ENCODE measurements at regions not wholly inside any gene's neighbourhood (a gene's known extent, or its start where the extent isn't known, plus 50 kb on each side); places are given as distances from the start of the nearest gene placed in this dataset.

DNA sequence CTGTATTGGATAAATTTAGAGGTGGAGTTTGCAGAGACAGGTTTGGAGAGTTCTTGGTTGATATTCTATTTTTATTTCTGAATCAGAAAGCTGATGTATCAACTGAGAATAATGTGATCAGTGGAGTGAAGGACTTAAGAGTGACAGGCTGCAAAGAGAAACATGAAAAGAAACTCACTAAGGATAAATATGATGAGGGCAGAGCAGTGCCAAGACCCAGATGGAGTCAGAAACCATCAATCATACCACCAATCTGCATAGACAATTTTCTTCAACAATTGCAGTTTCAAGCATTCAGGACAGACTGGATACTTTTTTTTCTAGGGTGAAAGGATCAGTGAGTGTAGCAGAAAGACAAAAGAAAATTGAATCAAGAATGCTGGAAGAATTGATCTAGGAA, 226.7 kb upstream of the NAV3 start:
- TF ChIP-seq, protein P1, sequence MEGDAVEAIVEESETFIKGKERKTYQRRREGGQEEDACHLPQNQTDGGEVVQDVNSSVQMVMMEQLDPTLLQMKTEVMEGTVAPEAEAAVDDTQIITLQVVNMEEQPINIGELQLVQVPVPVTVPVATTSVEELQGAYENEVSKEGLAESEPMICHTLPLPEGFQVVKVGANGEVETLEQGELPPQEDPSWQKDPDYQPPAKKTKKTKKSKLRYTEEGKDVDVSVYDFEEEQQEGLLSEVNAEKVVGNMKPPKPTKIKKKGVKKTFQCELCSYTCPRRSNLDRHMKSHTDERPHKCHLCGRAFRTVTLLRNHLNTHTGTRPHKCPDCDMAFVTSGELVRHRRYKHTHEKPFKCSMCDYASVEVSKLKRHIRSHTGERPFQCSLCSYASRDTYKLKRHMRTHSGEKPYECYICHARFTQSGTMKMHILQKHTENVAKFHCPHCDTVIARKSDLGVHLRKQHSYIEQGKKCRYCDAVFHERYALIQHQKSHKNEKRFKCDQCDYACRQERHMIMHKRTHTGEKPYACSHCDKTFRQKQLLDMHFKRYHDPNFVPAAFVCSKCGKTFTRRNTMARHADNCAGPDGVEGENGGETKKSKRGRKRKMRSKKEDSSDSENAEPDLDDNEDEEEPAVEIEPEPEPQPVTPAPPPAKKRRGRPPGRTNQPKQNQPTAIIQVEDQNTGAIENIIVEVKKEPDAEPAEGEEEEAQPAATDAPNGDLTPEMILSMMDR (IDR thresholded peaks at IDR 0.05): no peak
- TF ChIP-seq, protein P2, sequence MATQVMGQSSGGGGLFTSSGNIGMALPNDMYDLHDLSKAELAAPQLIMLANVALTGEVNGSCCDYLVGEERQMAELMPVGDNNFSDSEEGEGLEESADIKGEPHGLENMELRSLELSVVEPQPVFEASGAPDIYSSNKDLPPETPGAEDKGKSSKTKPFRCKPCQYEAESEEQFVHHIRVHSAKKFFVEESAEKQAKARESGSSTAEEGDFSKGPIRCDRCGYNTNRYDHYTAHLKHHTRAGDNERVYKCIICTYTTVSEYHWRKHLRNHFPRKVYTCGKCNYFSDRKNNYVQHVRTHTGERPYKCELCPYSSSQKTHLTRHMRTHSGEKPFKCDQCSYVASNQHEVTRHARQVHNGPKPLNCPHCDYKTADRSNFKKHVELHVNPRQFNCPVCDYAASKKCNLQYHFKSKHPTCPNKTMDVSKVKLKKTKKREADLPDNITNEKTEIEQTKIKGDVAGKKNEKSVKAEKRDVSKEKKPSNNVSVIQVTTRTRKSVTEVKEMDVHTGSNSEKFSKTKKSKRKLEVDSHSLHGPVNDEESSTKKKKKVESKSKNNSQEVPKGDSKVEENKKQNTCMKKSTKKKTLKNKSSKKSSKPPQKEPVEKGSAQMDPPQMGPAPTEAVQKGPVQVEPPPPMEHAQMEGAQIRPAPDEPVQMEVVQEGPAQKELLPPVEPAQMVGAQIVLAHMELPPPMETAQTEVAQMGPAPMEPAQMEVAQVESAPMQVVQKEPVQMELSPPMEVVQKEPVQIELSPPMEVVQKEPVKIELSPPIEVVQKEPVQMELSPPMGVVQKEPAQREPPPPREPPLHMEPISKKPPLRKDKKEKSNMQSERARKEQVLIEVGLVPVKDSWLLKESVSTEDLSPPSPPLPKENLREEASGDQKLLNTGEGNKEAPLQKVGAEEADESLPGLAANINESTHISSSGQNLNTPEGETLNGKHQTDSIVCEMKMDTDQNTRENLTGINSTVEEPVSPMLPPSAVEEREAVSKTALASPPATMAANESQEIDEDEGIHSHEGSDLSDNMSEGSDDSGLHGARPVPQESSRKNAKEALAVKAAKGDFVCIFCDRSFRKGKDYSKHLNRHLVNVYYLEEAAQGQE (IDR thresholded peaks at IDR 0.05): no peak
- TF ChIP-seq, protein P3, sequence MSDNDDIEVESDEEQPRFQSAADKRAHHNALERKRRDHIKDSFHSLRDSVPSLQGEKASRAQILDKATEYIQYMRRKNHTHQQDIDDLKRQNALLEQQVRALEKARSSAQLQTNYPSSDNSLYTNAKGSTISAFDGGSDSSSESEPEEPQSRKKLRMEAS (IDR thresholded peaks at IDR 0.05): no peak
- TF ChIP-seq FOSL2 (IDR thresholded peaks at IDR 0.05) (no peak), FOSL2 (CRISPR knock-in tag; IDR thresholded peaks at IDR 0.05) (no peak)

Data from A549 (cell line).